ENCODE measurements at regions not wholly inside any gene's neighbourhood (a gene's known extent, or its start where the extent isn't known, plus 50 kb on each side); places are given as distances from the start of the nearest gene placed in this dataset.

- TF ChIP-seq, protein P1, sequence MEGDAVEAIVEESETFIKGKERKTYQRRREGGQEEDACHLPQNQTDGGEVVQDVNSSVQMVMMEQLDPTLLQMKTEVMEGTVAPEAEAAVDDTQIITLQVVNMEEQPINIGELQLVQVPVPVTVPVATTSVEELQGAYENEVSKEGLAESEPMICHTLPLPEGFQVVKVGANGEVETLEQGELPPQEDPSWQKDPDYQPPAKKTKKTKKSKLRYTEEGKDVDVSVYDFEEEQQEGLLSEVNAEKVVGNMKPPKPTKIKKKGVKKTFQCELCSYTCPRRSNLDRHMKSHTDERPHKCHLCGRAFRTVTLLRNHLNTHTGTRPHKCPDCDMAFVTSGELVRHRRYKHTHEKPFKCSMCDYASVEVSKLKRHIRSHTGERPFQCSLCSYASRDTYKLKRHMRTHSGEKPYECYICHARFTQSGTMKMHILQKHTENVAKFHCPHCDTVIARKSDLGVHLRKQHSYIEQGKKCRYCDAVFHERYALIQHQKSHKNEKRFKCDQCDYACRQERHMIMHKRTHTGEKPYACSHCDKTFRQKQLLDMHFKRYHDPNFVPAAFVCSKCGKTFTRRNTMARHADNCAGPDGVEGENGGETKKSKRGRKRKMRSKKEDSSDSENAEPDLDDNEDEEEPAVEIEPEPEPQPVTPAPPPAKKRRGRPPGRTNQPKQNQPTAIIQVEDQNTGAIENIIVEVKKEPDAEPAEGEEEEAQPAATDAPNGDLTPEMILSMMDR (IDR thresholded peaks at IDR 0.05), result no peak
- no peak for TF ChIP-seq POLR2A (IDR thresholded peaks at IDR 0.05)
These were observed 288.0 kb downstream of the FGFR2 start for GRCh38 chr10:121310151-121310711.

Measured in thyroid gland (tissue), 4 donors.